DOHH2 (cell line): ENCODE measurements at regions not wholly inside any gene's neighbourhood (a gene's known extent, or its start where the extent isn't known, plus 50 kb on each side); places are given as distances from the start of the nearest gene placed in this dataset.

Experiments
- H3F3A ChIP-seq: fragments of 200-600 bp; sonication (generic), shearing (Covaris generic); 2 replicates; pipeline ENCODE4 v1.6.0; 2016; ENCODE audit warnings: antibody characterized with exemption, mild to moderate bottlenecking; ENCODE audit not compliant: control insufficient read depth, insufficient read depth
- H3K27ac ChIP-seq: fragments of 200-600 bp; sonication (generic); 2 replicates; pipeline ENCODE4 v1.5.1; 2014; ENCODE audit warnings: low read depth, mild to moderate bottlenecking, low read length, moderate library complexity
- H3K27me3 ChIP-seq: fragments of 200-600 bp; sonication (generic); 2 replicates; pipeline ENCODE4 v1.6.1; 2014; ENCODE audit warnings: mild to moderate bottlenecking, low read length, mixed read lengths; ENCODE audit not compliant: control insufficient read depth
- H3K36me3 ChIP-seq: fragments of 200-600 bp; sonication (generic); 2 replicates; pipeline ENCODE4 v1.6.1; 2014; ENCODE audit warnings: mild to moderate bottlenecking, low read length, moderate library complexity, mixed read lengths; ENCODE audit not compliant: control insufficient read depth
- H3K4me1 ChIP-seq: fragments of 200-600 bp; sonication (generic); 2 replicates; pipeline ENCODE4 v1.6.1; 2014; ENCODE audit warnings: mild to moderate bottlenecking, low read length, mixed read lengths; ENCODE audit not compliant: control insufficient read depth
- H3K4me2 ChIP-seq: fragments of 200-600 bp; sonication (generic); 2 replicates; pipeline ENCODE4 v1.6.0; 2014; ENCODE audit warnings: mild to moderate bottlenecking, low read length, moderate library complexity
- H3K4me3 ChIP-seq: fragments of 200-600 bp; sonication (generic); 2 replicates; pipeline ENCODE4 v1.5.1; 2014; ENCODE audit warnings: mild to moderate bottlenecking, low read length, mixed read lengths
- H3K79me2 ChIP-seq: fragments of 200-600 bp; sonication (generic); 2 replicates; pipeline ENCODE4 v1.6.1; 2014; ENCODE audit warnings: mild to moderate bottlenecking, low read length, mixed read lengths; ENCODE audit not compliant: control insufficient read depth
- H3K9me2 ChIP-seq: fragments of 200-600 bp; sonication (generic); replicated peaks from 2 replicates; pipeline ENCODE4 v1.6.1; 2014; ENCODE audit warnings: mild to moderate bottlenecking, low read length, mixed read lengths; ENCODE audit not compliant: control insufficient read depth
- H3K9me3 ChIP-seq: fragments of 200-600 bp; sonication (generic); 2 replicates; pipeline ENCODE4 v1.6.1; 2014; ENCODE audit warnings: antibody characterized with exemption, low read length, mixed read lengths; ENCODE audit not compliant: control insufficient read depth, insufficient read depth
- H4K20me1 ChIP-seq: fragments of 200-600 bp; sonication (generic); 2 replicates; pipeline ENCODE4 v1.6.0; 2014; ENCODE audit warnings: low read depth, mild to moderate bottlenecking, antibody characterized with exemption, low read length, moderate library complexity; ENCODE audit not compliant: control insufficient read depth, insufficient read depth
- CTCF ChIP-seq: fragments of 200-600 bp; sonication (generic); IDR thresholded peaks from one replicate; pipeline ENCODE4 v1.5.1; 2014; ENCODE audit warnings: antibody characterized with exemption, mild to moderate bottlenecking, low read depth, low read length; ENCODE audit not compliant: poor library complexity, severe bottlenecking
- EZH2phosphoT487 ChIP-seq: fragments of 200-600 bp; sonication (generic); IDR thresholded peaks from 2 replicates; pipeline ENCODE4 v1.6.1; 2017; ENCODE audit warnings: borderline replicate concordance, mild to moderate bottlenecking, antibody characterized with exemption, low read length, moderate library complexity, mixed read lengths

- no peaks in the 10 kb centered on the region for H3K79me2 ChIP-seq
- no peak overlapping the region for H3K27ac ChIP-seq
Observed at GRCh38 chr11:35063488-35063931, 75.5 kb upstream of the CD44 start.

GRCh38 chr11:35064114-35064800 is 74.7 kb upstream of the CD44 start:
- H3K27ac ChIP-seq = no peak overlapping the region
- no peaks in the 10 kb centered on the region for H3K79me2 ChIP-seq
- no peak for TF ChIP-seq CTCF
- no peak for TF ChIP-seq EZH2phosphoT487
- no peaks in the 10 kb centered on the region for H4K20me1 ChIP-seq
- no peak overlapping the region for H3K4me2 ChIP-seq
- 0 out of 2 replicates have a peak, but pooled peaks cover 2% of the 10 kb centered on the region for H3K9me3 ChIP-seq
- H3K4me1 ChIP-seq = peaks cover 12% of the 10 kb centered on the region
- H3F3A ChIP-seq = no peaks in the 10 kb centered on the region
- peaks cover under 1% of the 10 kb centered on the region; the same call in 1 of the 2 replicates for H3K36me3 ChIP-seq
- H3K4me3 ChIP-seq = no peak overlapping the region
- no peaks in the 10 kb centered on the region for H3K9me2 ChIP-seq
- no peaks in the 10 kb centered on the region for H3K27me3 ChIP-seq

More at GRCh38 chr11:35063488-35063931, 75.5 kb upstream of the CD44 start:
- H3K4me3 ChIP-seq = no peak overlapping the region
- no peaks in the 10 kb centered on the region for H3F3A ChIP-seq
- H3K9me3 ChIP-seq = peaks cover 10% of the 10 kb centered on the region
- H3K36me3 ChIP-seq = peaks cover 8% of the 10 kb centered on the region
- H3K9me2 ChIP-seq = no peaks in the 10 kb centered on the region
- H3K27me3 ChIP-seq = no peaks in the 10 kb centered on the region
- H3K4me2 ChIP-seq = no peak overlapping the region
- H3K4me1 ChIP-seq = peaks cover 19% of the 10 kb centered on the region
- H4K20me1 ChIP-seq = no peaks in the 10 kb centered on the region
- TF ChIP-seq EZH2phosphoT487 (no peak), CTCF (no peak)

GRCh38 chr11:35065566-35065965 is 73.4 kb upstream of the CD44 start:
- Histone ChIP-seq H3K4me1 (peaks cover 6% of the 10 kb centered on the region), H3K79me2 (no peaks in the 10 kb centered on the region), H3K4me2 (no peak overlapping the region), H3K4me3 (no peak overlapping the region), H3K36me3 (no peaks in the 10 kb centered on the region), H3F3A (no peaks in the 10 kb centered on the region), H3K9me3 (0 out of 2 replicates have a peak, but pooled peaks cover 3% of the 10 kb centered on the region), H4K20me1 (no peaks in the 10 kb centered on the region), H3K27ac (no peak overlapping the region), H3K27me3 (no peaks in the 10 kb centered on the region), H3K9me2 (no peaks in the 10 kb centered on the region)
- TF ChIP-seq CTCF (no peak), EZH2phosphoT487 (no peak)
